ENCODE measurements at regions not wholly inside any gene's neighbourhood (a gene's known extent, or its start where the extent isn't known, plus 50 kb on each side); places are given as distances from the start of the nearest gene placed in this dataset.

DNA sequence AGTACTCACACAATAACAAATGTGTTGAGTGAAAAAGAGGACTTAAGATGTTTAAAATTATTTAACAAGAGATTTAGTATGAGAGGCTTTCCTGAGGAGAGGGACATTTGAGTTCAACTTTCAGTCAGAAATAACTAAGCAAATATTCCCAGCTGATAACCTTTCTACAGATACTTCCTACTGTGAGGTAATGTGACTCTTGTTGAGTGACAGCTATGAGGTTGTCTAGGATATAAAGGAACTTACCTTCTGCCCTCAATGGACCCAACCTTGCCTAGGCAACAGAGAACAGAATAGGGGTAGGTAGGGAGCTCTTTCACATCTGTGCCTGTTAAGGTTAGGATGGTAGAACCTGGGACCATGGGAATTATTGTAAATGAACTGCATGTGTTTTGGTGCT lies 54.7 kb downstream of the GLUD2 start:
- no peak overlapping the region for H3K27ac ChIP-seq
- TF ChIP-seq, protein P1, sequence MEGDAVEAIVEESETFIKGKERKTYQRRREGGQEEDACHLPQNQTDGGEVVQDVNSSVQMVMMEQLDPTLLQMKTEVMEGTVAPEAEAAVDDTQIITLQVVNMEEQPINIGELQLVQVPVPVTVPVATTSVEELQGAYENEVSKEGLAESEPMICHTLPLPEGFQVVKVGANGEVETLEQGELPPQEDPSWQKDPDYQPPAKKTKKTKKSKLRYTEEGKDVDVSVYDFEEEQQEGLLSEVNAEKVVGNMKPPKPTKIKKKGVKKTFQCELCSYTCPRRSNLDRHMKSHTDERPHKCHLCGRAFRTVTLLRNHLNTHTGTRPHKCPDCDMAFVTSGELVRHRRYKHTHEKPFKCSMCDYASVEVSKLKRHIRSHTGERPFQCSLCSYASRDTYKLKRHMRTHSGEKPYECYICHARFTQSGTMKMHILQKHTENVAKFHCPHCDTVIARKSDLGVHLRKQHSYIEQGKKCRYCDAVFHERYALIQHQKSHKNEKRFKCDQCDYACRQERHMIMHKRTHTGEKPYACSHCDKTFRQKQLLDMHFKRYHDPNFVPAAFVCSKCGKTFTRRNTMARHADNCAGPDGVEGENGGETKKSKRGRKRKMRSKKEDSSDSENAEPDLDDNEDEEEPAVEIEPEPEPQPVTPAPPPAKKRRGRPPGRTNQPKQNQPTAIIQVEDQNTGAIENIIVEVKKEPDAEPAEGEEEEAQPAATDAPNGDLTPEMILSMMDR (conservative IDR thresholded peaks at IDR 0.05), result no peak

DNA sequence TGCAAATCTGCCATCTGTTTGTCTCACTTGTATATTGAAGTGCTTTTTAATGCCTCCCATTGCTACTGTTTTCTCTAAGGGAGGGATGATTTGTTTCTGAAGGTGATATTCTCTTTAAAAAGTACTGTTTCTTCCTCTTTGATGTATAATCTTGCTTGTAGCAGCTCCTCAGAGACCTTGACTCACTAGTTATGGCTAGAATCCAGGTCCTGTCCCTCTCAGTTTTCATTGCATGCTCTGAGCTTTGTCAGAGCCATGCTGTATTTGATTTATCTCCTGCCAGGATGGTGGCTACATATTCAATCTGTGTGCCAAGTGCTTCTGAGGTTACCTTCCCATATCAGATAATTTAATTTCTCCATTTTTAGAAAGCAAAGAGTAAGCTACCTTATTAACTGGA lies 56.0 kb downstream of the GLUD2 start:
- H3K27ac ChIP-seq, result no peak overlapping the region
- TF ChIP-seq, protein P1 (conservative IDR thresholded peaks at IDR 0.05), result no peak

DNA sequence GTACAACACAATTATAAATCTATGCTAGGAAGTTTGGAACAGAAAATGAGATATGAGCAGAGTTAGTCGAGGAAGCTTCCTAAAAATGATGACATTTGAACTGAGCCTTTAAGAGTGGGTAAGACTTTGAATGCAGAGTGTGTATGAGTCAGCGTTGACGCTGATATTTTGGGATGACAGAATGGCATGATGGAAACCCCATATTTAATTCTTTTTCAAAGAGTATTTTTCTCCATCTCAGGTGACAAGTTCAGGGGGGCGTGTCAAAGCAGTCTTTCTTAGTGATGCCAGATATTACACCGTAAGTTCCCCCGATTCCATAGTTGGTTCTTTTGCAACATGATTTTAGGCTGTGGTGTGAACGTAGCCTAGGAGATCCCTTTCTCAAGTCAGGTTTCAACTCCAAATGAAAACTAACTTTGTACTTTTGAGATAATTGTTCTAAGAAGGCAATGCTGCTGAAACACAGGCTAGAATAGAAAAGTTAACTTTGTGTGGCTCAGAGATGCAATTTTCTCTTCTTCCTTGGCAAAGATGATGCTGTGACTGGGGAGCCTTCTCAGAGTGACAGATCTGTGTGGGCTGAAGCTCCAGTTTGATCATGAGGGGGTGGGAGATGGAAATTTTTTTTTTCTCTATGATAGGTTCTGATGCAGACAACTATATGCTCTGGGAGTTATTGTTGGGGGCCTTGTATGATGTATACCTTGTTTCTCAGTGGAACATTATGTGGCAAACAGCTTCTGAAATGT lies 59.2 kb downstream of the GLUD2 start:
- TF ChIP-seq, protein P1 (conservative IDR thresholded peaks at IDR 0.05), result no peak
- H3K27ac ChIP-seq, result no peak overlapping the region

GRCh38 chrX:121109986-121110385 lies 62.6 kb downstream of the GLUD2 start:
- H3K27ac ChIP-seq, result no peak overlapping the region
- TF ChIP-seq, protein P1 (conservative IDR thresholded peaks at IDR 0.05), result no peak

- TF ChIP-seq, protein P1 (conservative IDR thresholded peaks at IDR 0.05), result no peak
- no peak overlapping the region for H3K27ac ChIP-seq
Measured at GRCh38 chrX:121110536-121110935, 63.1 kb downstream of the GLUD2 start.

- TF ChIP-seq, protein P1 (conservative IDR thresholded peaks at IDR 0.05), result no peak
Measured at GRCh38 chrX:121114691-121115090, 67.3 kb downstream of the GLUD2 start.

DNA sequence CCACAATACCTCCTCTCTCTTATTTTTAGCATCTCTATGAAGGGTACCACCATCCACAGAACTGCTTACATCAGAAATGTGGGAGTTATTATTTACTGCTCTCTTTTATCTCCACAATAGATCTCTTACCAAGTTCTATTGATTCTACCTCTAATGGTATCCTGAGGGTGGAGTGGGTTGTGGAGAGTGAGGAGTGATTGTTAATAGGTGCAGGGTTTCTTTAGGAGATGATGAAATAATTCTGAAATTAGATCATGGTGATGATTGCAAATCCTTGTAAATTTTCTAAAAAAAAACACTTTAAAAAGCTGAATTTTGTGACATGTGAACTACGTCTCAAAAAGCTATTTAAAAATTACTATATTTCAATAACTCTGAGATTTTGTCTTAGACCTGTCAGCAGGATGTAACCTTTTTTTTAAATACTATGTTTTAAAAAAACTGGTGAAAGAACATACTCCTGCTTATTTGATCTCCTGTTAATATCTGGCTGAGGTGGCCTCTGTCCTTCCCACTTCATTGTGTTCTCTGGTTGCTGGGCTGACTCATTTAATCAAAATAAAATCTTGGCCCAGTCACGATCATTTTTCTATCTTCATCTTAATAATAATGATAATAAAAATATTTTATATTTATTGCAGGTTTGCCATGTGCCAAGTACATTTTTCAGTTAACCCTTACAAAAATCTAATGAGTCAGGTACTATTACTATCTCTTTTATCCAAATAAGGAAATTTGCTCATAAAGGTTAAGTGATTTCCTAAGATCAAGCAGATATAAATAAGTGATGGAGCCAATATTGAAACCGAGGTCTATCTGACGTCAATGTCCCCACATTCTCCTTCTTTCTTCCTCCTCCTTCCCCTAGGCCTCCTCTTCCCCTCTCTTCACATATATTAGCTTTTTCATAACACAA lies 73.5 kb downstream of the GLUD2 start:
- no peak overlapping the region for H3K27ac ChIP-seq
- TF ChIP-seq, protein P1 (conservative IDR thresholded peaks at IDR 0.05), result no peak

More at GRCh38 chrX:121114691-121115090, 67.3 kb downstream of the GLUD2 start:
- no peak overlapping the region for H3K27ac ChIP-seq
